ENCODE measurements at regions not wholly inside any gene's neighbourhood (a gene's known extent, or its start where the extent isn't known, plus 50 kb on each side); places are given as distances from the start of the nearest gene placed in this dataset.
"Not testable (repeated sequence)": the region's sequence is repeated elsewhere in the genome, so short reads cannot be mapped to it uniquely, and the experiment has no call there.

DNA sequence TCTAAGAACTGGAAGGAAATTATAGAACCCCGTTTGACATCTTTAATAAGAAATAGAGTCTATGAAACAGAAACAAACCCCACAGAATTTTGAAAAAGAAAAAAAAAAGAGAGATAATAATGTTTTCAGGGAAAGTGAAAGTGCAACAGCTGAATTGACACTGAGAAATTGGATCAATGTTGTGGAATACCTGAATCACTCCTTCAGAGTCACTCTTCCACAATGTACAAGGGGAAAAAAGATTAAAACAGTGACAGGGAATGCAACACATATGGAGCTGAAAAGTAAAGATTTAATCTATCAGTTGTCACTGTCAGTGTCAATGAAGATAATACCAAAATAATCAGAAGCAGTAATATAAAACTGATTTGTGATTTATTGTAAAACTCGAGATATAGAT, 520.8 kb upstream of the HS3ST5 start:
- H3K27ac Mint-ChIP-seq, result no peak overlapping the region
- no peaks in the 10 kb centered on the region for H3K4me1 Mint-ChIP-seq
- no peak overlapping the region for H3K4me3 Mint-ChIP-seq
- no peaks in the 10 kb centered on the region for H3K27me3 Mint-ChIP-seq
- H3K36me3 Mint-ChIP-seq, result no peaks in the 10 kb centered on the region
- H3K9me3 Mint-ChIP-seq, result no peaks in the 10 kb centered on the region

GRCh38 chr6:114862819-114863218, 520.0 kb upstream of the HS3ST5 start:
- no peaks in the 10 kb centered on the region for H3K4me1 Mint-ChIP-seq
- no peak overlapping the region for H3K4me3 Mint-ChIP-seq
- H3K27ac Mint-ChIP-seq, result no peak overlapping the region

GRCh38 chr6:114862064-114862463, 519.2 kb upstream of the HS3ST5 start:
- no peak overlapping the region for H3K4me3 Mint-ChIP-seq
- no peaks in the 10 kb centered on the region for H3K27me3 Mint-ChIP-seq
- no peaks in the 10 kb centered on the region for H3K36me3 Mint-ChIP-seq
- H3K9me3 Mint-ChIP-seq, result no peaks in the 10 kb centered on the region
- H3K27ac Mint-ChIP-seq, result no peak overlapping the region
- no peaks in the 10 kb centered on the region for H3K4me1 Mint-ChIP-seq

More at GRCh38 chr6:114862819-114863218, 520.0 kb upstream of the HS3ST5 start:
- H3K9me3 Mint-ChIP-seq, result no peaks in the 10 kb centered on the region
- H3K36me3 Mint-ChIP-seq, result no peaks in the 10 kb centered on the region
- no peaks in the 10 kb centered on the region for H3K27me3 Mint-ChIP-seq

DNA sequence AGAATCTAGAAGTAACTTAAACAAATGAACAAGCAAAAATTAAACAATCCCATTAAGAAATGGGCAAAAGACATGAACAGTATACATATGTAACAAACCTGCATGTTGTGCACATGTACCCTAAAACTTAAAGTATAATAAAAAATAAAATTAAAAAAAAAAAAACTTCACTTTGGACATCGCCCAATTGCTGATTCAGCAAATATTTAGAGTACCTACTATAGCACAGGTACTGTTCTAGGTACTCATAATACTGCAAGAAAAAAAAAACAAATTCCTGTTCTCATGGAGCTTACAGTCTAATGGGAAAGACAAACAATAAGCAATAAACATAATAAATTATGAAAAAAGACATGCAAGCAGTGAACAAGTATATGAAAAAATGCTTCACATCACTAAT, 501.5 kb upstream of the HS3ST5 start:
- Mint-ChIP-seq H3K4me3 (no peak overlapping the region), H3K9me3 (peaks cover 22% of the 10 kb centered on the region), H3K4me1 (no peaks in the 10 kb centered on the region), H3K27me3 (no peaks in the 10 kb centered on the region), H3K36me3 (no peaks in the 10 kb centered on the region), H3K27ac (no peak overlapping the region)

GRCh38 chr6:114839019-114839418, 496.2 kb upstream of the HS3ST5 start:
- Mint-ChIP-seq H3K9me3 (peaks cover 16% of the 10 kb centered on the region), H3K27ac (no peak overlapping the region), H3K4me3 (no peak overlapping the region), H3K36me3 (no peaks in the 10 kb centered on the region), H3K4me1 (no peaks in the 10 kb centered on the region), H3K27me3 (no peaks in the 10 kb centered on the region)

DNA sequence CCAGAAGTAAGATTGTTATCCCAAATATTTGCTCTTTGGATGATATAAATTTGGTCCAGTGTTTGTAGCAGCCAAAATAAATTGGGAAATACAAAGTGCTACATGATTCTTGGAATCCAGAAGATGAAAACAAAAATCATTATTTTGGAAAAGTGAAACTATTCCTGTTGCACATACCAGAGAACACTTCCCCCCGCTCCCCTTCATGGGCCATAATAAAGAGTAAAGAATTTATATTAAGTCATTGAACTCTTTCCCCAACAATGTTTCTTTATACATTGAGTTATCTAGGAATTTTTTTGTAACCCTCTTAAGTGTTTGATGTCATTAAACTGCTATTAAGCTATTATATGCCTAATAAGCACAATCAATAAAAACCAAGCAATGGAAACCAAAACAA, 490.4 kb upstream of the HS3ST5 start:
- H3K27ac Mint-ChIP-seq, result no peak overlapping the region
- H3K36me3 Mint-ChIP-seq, result no peaks in the 10 kb centered on the region
- no peak overlapping the region for H3K4me3 Mint-ChIP-seq
- H3K27me3 Mint-ChIP-seq, result no peaks in the 10 kb centered on the region
- H3K4me1 Mint-ChIP-seq, result no peaks in the 10 kb centered on the region
- H3K9me3 Mint-ChIP-seq, result peaks cover 6% of the 10 kb centered on the region

DNA sequence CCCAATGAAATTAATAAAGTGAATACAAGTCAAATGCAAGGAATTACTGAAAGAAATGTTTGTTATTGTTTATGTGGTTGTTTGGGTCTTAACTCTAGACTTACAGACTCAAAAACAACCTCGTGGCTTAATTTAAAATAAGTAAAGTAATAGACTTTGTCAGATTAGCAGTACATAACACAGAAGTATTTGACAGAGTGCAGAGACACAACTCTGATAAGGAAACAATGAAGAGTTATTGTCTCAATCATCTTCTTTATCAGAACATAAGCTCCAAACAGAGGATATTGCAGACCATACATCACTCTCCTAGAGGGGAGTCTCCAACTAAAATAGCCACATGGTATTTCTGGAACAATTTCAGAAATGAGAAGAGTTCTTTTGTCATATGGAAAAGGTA, 487.7 kb upstream of the HS3ST5 start:
- Mint-ChIP-seq H3K9me3 (peaks cover 6% of the 10 kb centered on the region), H3K4me1 (no peaks in the 10 kb centered on the region), H3K27ac (no peak overlapping the region), H3K36me3 (no peaks in the 10 kb centered on the region), H3K4me3 (no peak overlapping the region), H3K27me3 (no peaks in the 10 kb centered on the region)

GRCh38 chr6:114827135-114827534, 484.3 kb upstream of the HS3ST5 start:
- Mint-ChIP-seq H3K4me1 (no peaks in the 10 kb centered on the region), H3K4me3 (no peak overlapping the region), H3K27me3 (no peaks in the 10 kb centered on the region), H3K9me3 (no peaks in the 10 kb centered on the region), H3K36me3 (no peaks in the 10 kb centered on the region), H3K27ac (no peak overlapping the region)

DNA sequence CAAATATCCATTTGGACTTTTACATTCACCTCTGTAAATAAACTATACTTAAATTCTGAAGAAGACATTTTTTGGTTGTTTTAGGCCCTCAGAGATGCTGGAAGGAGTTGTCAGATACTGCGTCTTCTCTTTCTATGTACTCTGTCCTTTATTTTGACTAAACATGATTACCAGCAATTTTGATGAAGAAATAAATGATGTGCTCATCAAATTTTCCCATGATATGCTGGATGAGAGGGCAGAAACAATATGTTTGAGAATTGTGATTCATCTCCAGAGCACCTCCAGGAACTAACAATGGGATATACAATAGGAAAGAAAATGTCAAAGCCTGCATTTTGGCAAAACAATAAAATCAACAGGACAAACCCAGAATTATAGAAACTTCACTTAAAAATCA, 481.6 kb upstream of the HS3ST5 start:
- H3K27ac Mint-ChIP-seq, result no peak overlapping the region

DNA sequence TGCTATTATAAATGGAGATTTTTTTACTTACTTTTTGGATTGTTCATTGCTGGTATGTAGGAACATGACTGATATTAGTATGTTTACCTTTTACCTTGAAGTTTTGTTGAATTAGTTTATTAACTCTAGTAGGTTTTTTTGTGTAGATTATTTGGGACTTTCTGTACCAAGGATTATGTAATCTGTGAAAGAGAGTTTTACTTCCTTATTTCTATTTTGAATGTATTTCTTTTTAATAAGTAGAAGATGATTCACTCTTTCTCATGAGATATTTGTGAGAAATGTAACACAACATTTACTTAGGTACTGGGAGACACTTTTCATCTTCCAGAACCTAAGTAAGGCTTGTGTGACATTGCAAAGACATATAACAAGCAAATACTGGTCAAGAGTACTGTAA, 473.9 kb upstream of the HS3ST5 start:
- Mint-ChIP-seq H3K4me1 (no peaks in the 10 kb centered on the region), H3K4me3 (no peak overlapping the region), H3K9me3 (peaks cover 14% of the 10 kb centered on the region), H3K27ac (no peak overlapping the region), H3K27me3 (no peaks in the 10 kb centered on the region), H3K36me3 (no peaks in the 10 kb centered on the region)

More for the DNA sequence above, 481.6 kb upstream of the HS3ST5 start:
- no peaks in the 10 kb centered on the region for H3K36me3 Mint-ChIP-seq
- H3K27me3 Mint-ChIP-seq, result no peaks in the 10 kb centered on the region
- peaks cover 5% of the 10 kb centered on the region for H3K9me3 Mint-ChIP-seq
- H3K4me3 Mint-ChIP-seq, result no peak overlapping the region
- no peaks in the 10 kb centered on the region for H3K4me1 Mint-ChIP-seq

- Mint-ChIP-seq H3K36me3 (no peaks in the 10 kb centered on the region), H3K27me3 (no peaks in the 10 kb centered on the region), H3K27ac (no peak overlapping the region), H3K4me1 (no peaks in the 10 kb centered on the region), H3K4me3 (no peak overlapping the region), H3K9me3 (peaks cover 9% of the 10 kb centered on the region)
Observed at GRCh38 chr6:114810468-114810867, 467.6 kb upstream of the HS3ST5 start.

GRCh38 chr6:114805426-114805825, 462.6 kb upstream of the HS3ST5 start:
- not testable (repeated sequence) for H3K27ac Mint-ChIP-seq, H3K27me3 Mint-ChIP-seq, H3K9me3 Mint-ChIP-seq, H3K4me3 Mint-ChIP-seq, H3K36me3 Mint-ChIP-seq, H3K4me1 Mint-ChIP-seq

DNA sequence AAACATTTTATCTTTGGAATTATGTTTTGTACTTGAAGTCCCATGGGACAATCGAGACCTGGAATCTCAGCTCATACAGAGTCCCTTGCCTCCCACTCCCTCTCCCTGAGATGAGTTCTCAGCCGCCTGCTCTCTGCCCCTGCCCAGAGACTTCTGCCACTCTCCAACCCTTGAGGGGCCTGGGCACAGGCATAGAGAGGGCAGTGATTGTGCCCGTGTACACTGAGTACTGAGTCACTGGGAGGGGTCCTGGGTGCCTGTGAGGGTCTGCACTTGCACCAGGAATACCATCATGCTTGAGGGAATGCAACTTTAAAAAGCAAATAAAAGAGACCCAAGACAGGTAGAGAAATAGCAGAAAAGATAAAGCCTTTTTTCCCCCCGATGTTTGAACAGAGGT, 453.8 kb upstream of the HS3ST5 start:
- H3K4me3 Mint-ChIP-seq, result no peak overlapping the region
- no peaks in the 10 kb centered on the region for H3K36me3 Mint-ChIP-seq
- H3K27ac Mint-ChIP-seq, result no peak overlapping the region
- H3K27me3 Mint-ChIP-seq, result no peaks in the 10 kb centered on the region
- H3K9me3 Mint-ChIP-seq, result no peaks in the 10 kb centered on the region
- H3K4me1 Mint-ChIP-seq, result no peaks in the 10 kb centered on the region

DNA sequence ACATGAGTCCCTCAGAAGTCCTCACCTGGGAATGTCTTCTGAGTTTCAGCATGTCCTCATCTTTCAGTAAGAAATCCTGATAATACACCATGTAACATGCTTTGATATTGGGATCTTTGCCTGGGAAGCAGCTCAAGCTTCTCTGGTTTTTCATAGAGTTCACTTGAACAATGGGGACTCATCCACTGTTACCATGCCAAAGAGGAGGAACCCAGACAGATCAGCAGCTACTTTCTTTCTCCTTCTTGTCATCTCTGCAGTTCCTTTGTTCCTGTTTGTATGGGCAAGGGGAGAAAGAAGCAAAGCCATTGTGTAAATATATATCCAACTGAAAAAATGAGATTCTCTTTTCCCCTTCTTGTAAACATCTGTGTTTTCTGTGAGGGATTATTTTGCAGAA, 450.6 kb upstream of the HS3ST5 start:
- Mint-ChIP-seq H3K4me1 (no peaks in the 10 kb centered on the region), H3K36me3 (no peaks in the 10 kb centered on the region), H3K4me3 (no peak overlapping the region), H3K27ac (no peak overlapping the region), H3K9me3 (no peaks in the 10 kb centered on the region), H3K27me3 (no peaks in the 10 kb centered on the region)

DNA sequence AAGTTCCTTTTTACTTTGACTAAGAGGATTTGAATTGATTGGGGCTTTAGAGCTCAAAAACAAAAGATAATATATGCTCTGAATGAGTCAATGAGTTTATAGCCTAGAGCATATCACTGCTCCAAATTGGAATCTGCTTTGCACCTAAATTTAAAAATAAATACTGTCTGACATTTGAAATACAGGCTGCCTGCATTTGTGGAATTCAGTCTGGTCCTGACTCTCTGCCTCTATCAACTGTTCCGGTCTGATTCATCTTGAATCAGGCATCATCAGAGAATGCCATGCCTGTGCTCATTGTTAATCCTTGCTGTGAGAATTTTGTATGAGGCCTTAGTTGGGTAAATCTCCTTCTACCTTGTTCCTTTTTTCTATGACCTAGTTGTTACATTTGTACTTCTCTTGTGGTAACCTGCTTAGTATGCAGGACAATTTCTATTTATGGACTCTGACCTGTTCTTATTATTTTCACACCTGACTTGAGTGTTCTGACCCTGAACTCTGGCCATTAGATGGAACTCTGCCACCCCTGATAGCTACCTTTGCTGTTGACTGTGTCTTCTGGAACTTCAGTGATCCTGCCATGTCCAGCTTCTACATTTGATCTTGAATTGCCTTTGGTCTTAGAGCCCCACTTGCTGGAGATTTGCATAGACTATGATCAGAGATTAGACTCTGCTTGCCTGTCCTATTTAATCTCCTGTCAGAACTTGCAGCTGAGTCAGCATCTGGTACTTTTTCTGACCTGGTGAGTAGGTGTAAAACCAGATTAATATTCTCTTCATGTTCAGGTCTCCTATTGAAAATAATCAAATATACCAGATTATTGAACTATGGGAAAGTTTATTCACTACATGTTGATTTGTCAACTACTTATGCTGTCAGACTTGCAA, 442.7 kb upstream of the HS3ST5 start:
- Mint-ChIP-seq H3K27me3 (no peaks in the 10 kb centered on the region), H3K4me3 (no peak overlapping the region), H3K9me3 (peaks cover 13% of the 10 kb centered on the region), H3K4me1 (no peaks in the 10 kb centered on the region), H3K36me3 (no peaks in the 10 kb centered on the region), H3K27ac (no peak overlapping the region)

GRCh38 chr6:114783783-114784182, 441.0 kb upstream of the HS3ST5 start:
- H3K27me3 Mint-ChIP-seq, result no peaks in the 10 kb centered on the region
- H3K4me1 Mint-ChIP-seq, result no peaks in the 10 kb centered on the region
- no peak overlapping the region for H3K27ac Mint-ChIP-seq
- H3K4me3 Mint-ChIP-seq, result no peak overlapping the region
- H3K36me3 Mint-ChIP-seq, result no peaks in the 10 kb centered on the region
- H3K9me3 Mint-ChIP-seq, result peaks cover 18% of the 10 kb centered on the region

GRCh38 chr6:114783083-114783482, 440.3 kb upstream of the HS3ST5 start:
- Mint-ChIP-seq H3K4me1 (no peaks in the 10 kb centered on the region), H3K27me3 (no peaks in the 10 kb centered on the region), H3K4me3 (no peak overlapping the region), H3K9me3 (peaks cover 21% of the 10 kb centered on the region), H3K36me3 (no peaks in the 10 kb centered on the region), H3K27ac (no peak overlapping the region)

All from activated naive CD4-positive, alpha-beta T cell treated with anti-CD3 and anti-CD28 coated beads, Interleukin-2, amount 50 U/mL, for 24 hours (primary cell).